GM12891 (cell line): ENCODE measurements at regions not wholly inside any gene's neighbourhood (a gene's known extent, or its start where the extent isn't known, plus 50 kb on each side); places are given as distances from the start of the nearest gene placed in this dataset.
"Not testable (repeated sequence)": the region's sequence is repeated elsewhere in the genome, so short reads cannot be mapped to it uniquely, and the experiment has no call there.

ENCODE experiments used
- PAX5 ChIP-seq: IDR thresholded peaks from 2 replicates; pipeline ENCODE4 v1.6.1; 2011; ENCODE audit warnings: low read length, moderate library complexity, mild to moderate bottlenecking; ENCODE audit not compliant: insufficient read depth, severe bottlenecking
- POLR2A ChIP-seq: IDR thresholded peaks from 2 replicates; pipeline ENCODE4 v1.6.1; 2011; ENCODE audit warnings: low read depth, low read length, control low read depth
- POLR2AphosphoS5 ChIP-seq: IDR thresholded peaks from 2 replicates; pipeline ENCODE4 v1.6.1; 2011; ENCODE audit warnings: low read depth, low read length, control low read depth
- POU2F2 ChIP-seq: IDR thresholded peaks from 2 replicates; pipeline ENCODE4 v1.6.1; 2011; ENCODE audit warnings: low read depth, mild to moderate bottlenecking, control low read depth, low read length, moderate library complexity
- SPI1 ChIP-seq: IDR thresholded peaks from 2 replicates; pipeline ENCODE4 v1.6.1; 2011; ENCODE audit warnings: low read depth, low read length, control low read depth
- TAF1 ChIP-seq: IDR thresholded peaks from 2 replicates; pipeline ENCODE4 v1.6.1; 2011; ENCODE audit warnings: low read depth, low read length, control low read depth

- not testable (repeated sequence) for TF ChIP-seq POLR2A, TAF1, POLR2AphosphoS5, POU2F2, SPI1, PAX5
Observed at GRCh38 chr9:31937737-31938136, 446.7 kb upstream of the ACO1 start.
